ENCODE measurements at regions not wholly inside any gene's neighbourhood (a gene's known extent, or its start where the extent isn't known, plus 50 kb on each side); places are given as distances from the start of the nearest gene placed in this dataset.
"Not testable (repeated sequence)": the region's sequence is repeated elsewhere in the genome, so short reads cannot be mapped to it uniquely, and the experiment has no call there.

- no peaks in the 10 kb centered on the region for H3K36me3 Mint-ChIP-seq (ENCODE audit: low read depth)
- H3K4me1 Mint-ChIP-seq (ENCODE audit: low read depth) = no peaks in the 10 kb centered on the region
- H3K27ac Mint-ChIP-seq = no peak overlapping the region
- CTCF ChIA-PET = no interaction called here
- H3K27me3 Mint-ChIP-seq (ENCODE audit: low read depth) = peaks cover 19% of the 10 kb centered on the region
- intact Hi-C loops (cut with micrococcal nuclease) = no loop called here
- H3K9me3 Mint-ChIP-seq = peaks cover 8% of the 10 kb centered on the region
- no peak for DNase-seq
- no peak overlapping the region for H3K4me3 Mint-ChIP-seq
These were observed 1066.9 kb downstream of the BRD1 start for GRCh38 chr22:48760481-48761390.

- Mint-ChIP-seq H3K27me3 (ENCODE audit: low read depth) (peaks cover 22% of the 10 kb centered on the region), H3K4me1 (ENCODE audit: low read depth) (no peaks in the 10 kb centered on the region), H3K36me3 (ENCODE audit: low read depth) (no peaks in the 10 kb centered on the region), H3K27ac (no peak overlapping the region), H3K4me3 (no peak overlapping the region), H3K9me3 (peaks cover under 1% of the 10 kb centered on the region)
- intact Hi-C loops (cut with micrococcal nuclease) = no loop called here
- CTCF ChIA-PET = no interaction called here
- no peak for DNase-seq
These were observed 1068.5 kb downstream of the BRD1 start for GRCh38 chr22:48758881-48759875.

- H3K27me3 Mint-ChIP-seq (ENCODE audit: low read depth) = peaks cover 23% of the 10 kb centered on the region
- no peak overlapping the region for H3K27ac Mint-ChIP-seq
- DNase-seq = no peak
- H3K36me3 Mint-ChIP-seq (ENCODE audit: low read depth) = no peaks in the 10 kb centered on the region
- H3K4me1 Mint-ChIP-seq (ENCODE audit: low read depth) = no peaks in the 10 kb centered on the region
- H3K4me3 Mint-ChIP-seq = no peak overlapping the region
- intact Hi-C loops (cut with micrococcal nuclease) = no loop called here
- CTCF ChIA-PET = no interaction called here
- no peaks in the 10 kb centered on the region for H3K9me3 Mint-ChIP-seq
These were observed 1069.6 kb downstream of the BRD1 start for GRCh38 chr22:48757985-48758561.

GRCh38 chr22:48757581-48757980 lies 1070.1 kb downstream of the BRD1 start:
- DNase-seq = no peak
- CTCF ChIA-PET = no interaction called here
- intact Hi-C loops (cut with micrococcal nuclease) = no loop called here
- no peak overlapping the region for H3K27ac Mint-ChIP-seq
- H3K4me3 Mint-ChIP-seq = no peak overlapping the region
- H3K9me3 Mint-ChIP-seq = no peaks in the 10 kb centered on the region
- no peaks in the 10 kb centered on the region for H3K4me1 Mint-ChIP-seq (ENCODE audit: low read depth)
- H3K36me3 Mint-ChIP-seq (ENCODE audit: low read depth) = no peaks in the 10 kb centered on the region
- peaks cover 23% of the 10 kb centered on the region for H3K27me3 Mint-ChIP-seq (ENCODE audit: low read depth)

- H3K27ac Mint-ChIP-seq; intact Hi-C loops (cut with micrococcal nuclease); H3K4me3 Mint-ChIP-seq; CTCF ChIA-PET; H3K4me1 Mint-ChIP-seq (ENCODE audit: low read depth); H3K9me3 Mint-ChIP-seq; H3K36me3 Mint-ChIP-seq (ENCODE audit: low read depth); DNase-seq: not testable (repeated sequence)
- peaks cover 23% of the 10 kb centered on the region for H3K27me3 Mint-ChIP-seq (ENCODE audit: low read depth)
These were observed 1070.5 kb downstream of the BRD1 start for GRCh38 chr22:48757135-48757534.

GRCh38 chr22:48756146-48757111 lies 1071.2 kb downstream of the BRD1 start:
- Mint-ChIP-seq H3K4me3 (no peak overlapping the region), H3K36me3 (ENCODE audit: low read depth) (no peaks in the 10 kb centered on the region), H3K27ac (no peak overlapping the region), H3K27me3 (ENCODE audit: low read depth) (peaks cover 23% of the 10 kb centered on the region), H3K9me3 (no peaks in the 10 kb centered on the region), H3K4me1 (ENCODE audit: low read depth) (no peaks in the 10 kb centered on the region)
- CTCF ChIA-PET = no interaction called here
- no peak for DNase-seq
- intact Hi-C loops (cut with micrococcal nuclease) = no loop called here

- no peaks in the 10 kb centered on the region for H3K4me1 Mint-ChIP-seq (ENCODE audit: low read depth)
- H3K27ac Mint-ChIP-seq = no peak overlapping the region
- no peaks in the 10 kb centered on the region for H3K9me3 Mint-ChIP-seq
- no peak overlapping the region for H3K4me3 Mint-ChIP-seq
- H3K36me3 Mint-ChIP-seq (ENCODE audit: low read depth) = no peaks in the 10 kb centered on the region
- no peak for DNase-seq
- CTCF ChIA-PET = no interaction called here
- intact Hi-C loops (cut with micrococcal nuclease) = no loop called here
- peaks cover 23% of the 10 kb centered on the region for H3K27me3 Mint-ChIP-seq (ENCODE audit: low read depth)
These were observed 1072.4 kb downstream of the BRD1 start for GRCh38 chr22:48755059-48755949.

- H3K4me1 Mint-ChIP-seq (ENCODE audit: low read depth) = no peaks in the 10 kb centered on the region
- CTCF ChIA-PET = no interaction called here
- peaks cover 23% of the 10 kb centered on the region for H3K27me3 Mint-ChIP-seq (ENCODE audit: low read depth)
- no peak for DNase-seq
- H3K27ac Mint-ChIP-seq = no peak overlapping the region
- no peak overlapping the region for H3K4me3 Mint-ChIP-seq
- intact Hi-C loops (cut with micrococcal nuclease) = no loop called here
- H3K36me3 Mint-ChIP-seq (ENCODE audit: low read depth) = no peaks in the 10 kb centered on the region
- H3K9me3 Mint-ChIP-seq = no peaks in the 10 kb centered on the region
These were observed 1073.0 kb downstream of the BRD1 start for GRCh38 chr22:48754611-48755058.

- intact Hi-C loops (cut with micrococcal nuclease) = no loop called here
- Mint-ChIP-seq H3K27me3 (ENCODE audit: low read depth) (peaks cover 19% of the 10 kb centered on the region), H3K27ac (no peak overlapping the region), H3K9me3 (no peaks in the 10 kb centered on the region), H3K4me1 (ENCODE audit: low read depth) (no peaks in the 10 kb centered on the region), H3K36me3 (ENCODE audit: low read depth) (no peaks in the 10 kb centered on the region), H3K4me3 (no peak overlapping the region)
- CTCF ChIA-PET = no interaction called here
- DNase-seq = no peak
These were observed 1073.7 kb downstream of the BRD1 start for GRCh38 chr22:48753752-48754517.

- Mint-ChIP-seq H3K9me3 (no peaks in the 10 kb centered on the region), H3K27ac (no peak overlapping the region), H3K27me3 (ENCODE audit: low read depth) (peaks cover 17% of the 10 kb centered on the region), H3K4me3 (no peak overlapping the region), H3K4me1 (ENCODE audit: low read depth) (no peaks in the 10 kb centered on the region), H3K36me3 (ENCODE audit: low read depth) (no peaks in the 10 kb centered on the region)
- intact Hi-C loops (cut with micrococcal nuclease) = no loop called here
- no peak for DNase-seq
- CTCF ChIA-PET = no interaction called here
These were observed 1074.3 kb downstream of the BRD1 start for GRCh38 chr22:48753381-48753730.

All from activated naive CD4-positive, alpha-beta T cell treated with anti-CD3 and anti-CD28 coated beads for 36 hours (primary cell).